HEK293 (cell line): ENCODE measurements at regions not wholly inside any gene's neighbourhood (a gene's known extent, or its start where the extent isn't known, plus 50 kb on each side); places are given as distances from the start of the nearest gene placed in this dataset.

Experiments used
- CTCF ChIA-PET: fragments of 350-600 bp; formaldehyde crosslinking; extraction: SDS; loops from one replicate; lab custom pipeline; 2021; ENCODE audit warnings: antibody characterized with exemption; lab: Yijun Ruan, JAX
- POLR2A ChIA-PET: fragments of 300-600 bp; formaldehyde crosslinking; extraction: SDS; loops from one replicate; lab custom pipeline; 2020; ENCODE audit warnings: antibody characterized with exemption, inconsistent platforms; lab: Yijun Ruan, JAX
- H3K27ac ChIP-seq: fragments of 200-500 bp; sonication (Bioruptor generic); 2 replicates; pipeline ENCODE4 v1.5.1; 2014; ENCODE audit warnings: low read depth, low read length, control low read depth, inconsistent platforms; ENCODE audit errors: extremely low read depth
- H3K36me3 ChIP-seq, 2 experiments: fragments of 200-500 bp in 1 of 2; sonication (Bioruptor generic) in 1 of 2; 1 replicate in 1 of 2; 2 replicates in 1 of 2; pipeline ENCODE4 v1.5.1; 2014 to 2017; ENCODE audit warnings: inconsistent platforms in 2 of 2, low read length in 2 of 2; ENCODE audit not compliant: control insufficient read depth in 2 of 2, insufficient read depth in 1 of 2
- H3K4me1 ChIP-seq: fragments of 200-500 bp; sonication (Bioruptor generic); 2 replicates; pipeline ENCODE4 v1.5.1; 2014; ENCODE audit warnings: mild to moderate bottlenecking, low read length, inconsistent platforms; ENCODE audit not compliant: control insufficient read depth, insufficient read depth
- H3K4me3 ChIP-seq: 2 replicates; pipeline ENCODE4 v1.5.1; 2011; ENCODE audit warnings: low read depth, mild to moderate bottlenecking, control low read depth, low read length, moderate library complexity
- H3K9me3 ChIP-seq: fragments of 200-500 bp; sonication (Bioruptor generic); 2 replicates; pipeline ENCODE4 v1.5.1; 2014; ENCODE audit warnings: low read depth, low read length, inconsistent platforms; ENCODE audit not compliant: control insufficient read depth, insufficient read depth
- GFI1B ChIP-seq: fragments of 450-650 bp; formaldehyde crosslinking; IDR thresholded peaks from 2 replicates; pipeline ENCODE4 v1.5.1; 2016; ENCODE audit warnings: missing biosample characterization, missing genetic modification characterization
- KLF1 ChIP-seq: fragments of 450-650 bp; formaldehyde crosslinking; IDR thresholded peaks from 2 replicates; pipeline ENCODE4 v1.5.1; 2016; ENCODE audit warnings: missing biosample characterization, missing genetic modification characterization
- KLF7 ChIP-seq: fragments of 450-650 bp; formaldehyde crosslinking; IDR thresholded peaks from 2 replicates; pipeline ENCODE4 v1.5.1; 2016; ENCODE audit warnings: missing biosample characterization, missing genetic modification characterization, borderline replicate concordance
- MEIS1 ChIP-seq: sonication (generic); formaldehyde crosslinking; IDR thresholded peaks from 2 replicates; pipeline ENCODE4 v1.8.1; 2022; ENCODE audit warnings: missing genetic modification reagents, mild to moderate bottlenecking, borderline replicate concordance
- PRDM1 ChIP-seq: fragments of 450-650 bp; formaldehyde crosslinking; IDR thresholded peaks from 2 replicates; pipeline ENCODE4; 2016; ENCODE audit warnings: missing biosample characterization, missing genetic modification characterization
- REPIN1 ChIP-seq: fragments of 450-650 bp; formaldehyde crosslinking; IDR thresholded peaks from 2 replicates; pipeline ENCODE4 v1.5.1; 2017; ENCODE audit warnings: missing biosample characterization, missing genetic modification characterization, low read depth
- SALL2 ChIP-seq: fragments of 450-650 bp; formaldehyde crosslinking; IDR thresholded peaks from 2 replicates; pipeline ENCODE4 v1.5.0; 2017; ENCODE audit warnings: missing biosample characterization, mild to moderate bottlenecking, missing genetic modification characterization, borderline replicate concordance
- ZBTB1 ChIP-seq: fragments of 450-650 bp; formaldehyde crosslinking; IDR thresholded peaks from 2 replicates; pipeline ENCODE4 v1.5.1; 2016; ENCODE audit warnings: missing biosample characterization, missing genetic modification characterization
- ZBTB17 ChIP-seq: fragments of 450-650 bp; formaldehyde crosslinking; IDR thresholded peaks from 2 replicates; pipeline ENCODE4 v1.5.1; 2016; ENCODE audit warnings: missing biosample characterization, missing genetic modification characterization
- ZBTB8A ChIP-seq: fragments of 450-650 bp; formaldehyde crosslinking; IDR thresholded peaks from 2 replicates; pipeline ENCODE4 v1.5.1; 2016; ENCODE audit warnings: missing biosample characterization, missing genetic modification characterization
- ZEB2 ChIP-seq: fragments of 450-650 bp; formaldehyde crosslinking; IDR thresholded peaks from 2 replicates; pipeline ENCODE4 v1.5.1; 2016; ENCODE audit warnings: missing biosample characterization, missing genetic modification characterization
- ZNF138 ChIP-seq: fragments of 450-650 bp; formaldehyde crosslinking; IDR thresholded peaks from 2 replicates; pipeline ENCODE4 v1.5.1; 2016; ENCODE audit warnings: missing biosample characterization, missing genetic modification characterization, borderline replicate concordance
- ZNF16 ChIP-seq: fragments of 450-650 bp; formaldehyde crosslinking; IDR thresholded peaks from 2 replicates; pipeline ENCODE4 v1.5.1; 2016; ENCODE audit warnings: low read depth, missing biosample characterization, missing genetic modification characterization
- ZNF223 ChIP-seq: fragments of 450-650 bp; formaldehyde crosslinking; IDR thresholded peaks from 2 replicates; pipeline ENCODE4 v1.5.1; 2016; ENCODE audit warnings: missing biosample characterization, missing genetic modification characterization
- ZNF248 ChIP-seq: fragments of 450-650 bp; formaldehyde crosslinking; IDR thresholded peaks from 2 replicates; pipeline ENCODE4 v1.5.1; 2017; ENCODE audit warnings: missing biosample characterization, missing genetic modification characterization
- ZNF404 ChIP-seq: fragments of 450-650 bp; formaldehyde crosslinking; IDR thresholded peaks from 2 replicates; pipeline ENCODE4 v1.5.1; 2017; ENCODE audit warnings: missing biosample characterization, missing genetic modification characterization
- ZNF48 ChIP-seq: fragments of 450-650 bp; formaldehyde crosslinking; IDR thresholded peaks from 2 replicates; pipeline ENCODE4 v1.5.1; 2016; ENCODE audit warnings: missing biosample characterization, missing genetic modification characterization
- ZNF510 ChIP-seq: fragments of 450-650 bp; formaldehyde crosslinking; IDR thresholded peaks from 2 replicates; pipeline ENCODE4 v1.5.1; 2018; ENCODE audit warnings: mild to moderate bottlenecking, missing genetic modification characterization, missing biosample characterization; ENCODE audit not compliant: insufficient replicate concordance
- ZNF518A ChIP-seq: fragments of 450-650 bp; formaldehyde crosslinking; conservative IDR thresholded peaks from 2 replicates; pipeline ENCODE4 v1.5.1; 2016; ENCODE audit warnings: low read depth, missing biosample characterization, missing genetic modification characterization
- ZNF560 ChIP-seq: fragments of 450-650 bp; formaldehyde crosslinking; IDR thresholded peaks from 2 replicates; pipeline ENCODE4 v1.5.1; 2017; ENCODE audit warnings: missing biosample characterization, missing genetic modification characterization, borderline replicate concordance
- ZNF561 ChIP-seq: fragments of 450-650 bp; IDR thresholded peaks from 2 replicates; pipeline ENCODE4 v1.5.1; 2018; ENCODE audit warnings: missing biosample characterization, missing genetic modification characterization, borderline replicate concordance
- ZNF596 ChIP-seq: fragments of 450-650 bp; IDR thresholded peaks from 2 replicates; pipeline ENCODE4 v1.5.0; 2018; ENCODE audit warnings: missing biosample characterization, mild to moderate bottlenecking, missing genetic modification characterization, moderate library complexity
- ZNF629 ChIP-seq: fragments of 450-650 bp; formaldehyde crosslinking; IDR thresholded peaks from 2 replicates; pipeline ENCODE4 v1.5.1; 2017; ENCODE audit warnings: missing biosample characterization, missing genetic modification characterization
- ZNF747 ChIP-seq: fragments of 450-650 bp; formaldehyde crosslinking; IDR thresholded peaks from 2 replicates; pipeline ENCODE4 v1.5.1; 2016; ENCODE audit warnings: missing biosample characterization, missing genetic modification characterization
- ZNF768 ChIP-seq: fragments of 450-650 bp; formaldehyde crosslinking; IDR thresholded peaks from 2 replicates; pipeline ENCODE4 v1.5.1; 2018; ENCODE audit warnings: missing biosample characterization, mild to moderate bottlenecking, missing genetic modification characterization
- ZNF791 ChIP-seq: fragments of 450-650 bp; formaldehyde crosslinking; IDR thresholded peaks from 2 replicates; pipeline ENCODE4 v1.5.1; 2016; ENCODE audit warnings: missing biosample characterization, missing genetic modification characterization

GRCh38 chr2:123359636-123360035, 665.5 kb upstream of the CNTNAP5 start:
- no peak overlapping the region for H3K27ac ChIP-seq
- no peaks in the 10 kb centered on the region for H3K36me3 ChIP-seq
- POLR2A ChIA-PET = no interaction called here
- CTCF ChIA-PET = no interaction called here
- H3K4me3 ChIP-seq = no peak overlapping the region
- H3K9me3 ChIP-seq = no peaks in the 10 kb centered on the region
- H3K4me1 ChIP-seq = no peaks in the 10 kb centered on the region
- TF ChIP-seq ZNF791 (no peak), ZNF138 (tag by site-specific recombination) (no peak), ZNF768 (tag by site-specific recombination) (no peak), ZNF629 (no peak), ZNF560 (tag by site-specific recombination) (no peak), ZNF596 (tag by site-specific recombination) (no peak), ZNF248 (tag by site-specific recombination) (no peak), ZNF16 (no peak), ZEB2 (tag by site-specific recombination) (no peak), KLF7 (tag by site-specific recombination) (no peak), ZNF404 (no peak), ZNF48 (tag by site-specific recombination) (no peak), ZNF561 (tag by site-specific recombination) (no peak), ZBTB17 (tag by site-specific recombination) (no peak), ZBTB8A (tag by site-specific recombination) (no peak), GFI1B (tag by site-specific recombination) (no peak), ZBTB1 (tag by site-specific recombination) (no peak), ZNF747 (tag by site-specific recombination) (no peak)
- TF ChIP-seq, all 188 proteins: peak for 0

- H3K9me3 ChIP-seq = no peaks in the 10 kb centered on the region
- no peak overlapping the region for H3K27ac ChIP-seq
- no peak overlapping the region for H3K4me3 ChIP-seq
- H3K36me3 ChIP-seq = no peaks in the 10 kb centered on the region
- ChIA-PET CTCF (no interaction called here), POLR2A (no interaction called here)
- TF ChIP-seq ZNF223 (tag by site-specific recombination) = no peak
- TF ChIP-seq REPIN1 (tag by site-specific recombination) = no peak
- TF ChIP-seq PRDM1 = no peak
- H3K4me1 ChIP-seq = no peaks in the 10 kb centered on the region
These were observed 662.2 kb upstream of the CNTNAP5 start for GRCh38 chr2:123362671-123363440.

GRCh38 chr2:123363826-123364225, 661.3 kb upstream of the CNTNAP5 start:
- Histone ChIP-seq H3K36me3 (no peaks in the 10 kb centered on the region), H3K9me3 (no peaks in the 10 kb centered on the region), H3K27ac (no peak overlapping the region)
- TF ChIP-seq ZNF518A (tag by site-specific recombination) (no peak), SALL2 (tag by site-specific recombination) (no peak), KLF1 (tag by site-specific recombination) (no peak), MEIS1 (CRISPR knock-in tag) (no peak), ZNF510 (tag by site-specific recombination) (no peak), ZBTB1 (tag by site-specific recombination) (no peak), ZNF596 (tag by site-specific recombination) (no peak)
- TF ChIP-seq, all 188 proteins: peak for 0
- no peak overlapping the region for H3K4me3 ChIP-seq
- ChIA-PET CTCF (no interaction called here), POLR2A (no interaction called here)
- no peaks in the 10 kb centered on the region for H3K4me1 ChIP-seq
